SK-N-MC (cell line): ENCODE measurements at regions not wholly inside any gene's neighbourhood (a gene's known extent, or its start where the extent isn't known, plus 50 kb on each side); places are given as distances from the start of the nearest gene placed in this dataset.

Experiments
- DNase-seq: peaks from one replicate; pipeline ENCODE4 v3.0.0-alpha.2; 2011; ENCODE audit warnings: low read depth, low spot score
- H3K27ac ChIP-seq: fragments of 200-600 bp; sonication (generic); 2 replicates; pipeline ENCODE4 v1.5.1; 2016; ENCODE audit warnings: mixed run types
- H3K36me3 ChIP-seq: fragments of 200-600 bp; sonication (generic); 2 replicates; pipeline ENCODE4 v1.6.1; 2017; ENCODE audit warnings: antibody characterized with exemption, low read length, mixed read lengths; ENCODE audit not compliant: insufficient read depth
- H3K4me3 ChIP-seq: fragments of 200-600 bp; sonication (generic); 2 replicates; pipeline ENCODE4 v1.5.1; 2016
- H3K9ac ChIP-seq: fragments of 200-600 bp; sonication (generic); 2 replicates; pipeline ENCODE4 v1.8.0; 2017; ENCODE audit warnings: mixed run types, mixed read lengths; ENCODE audit not compliant: insufficient read length
- H3K9me3 ChIP-seq: fragments of 200-600 bp; sonication (generic); 2 replicates; pipeline ENCODE4 v1.6.1; 2017; ENCODE audit warnings: low read depth, mild to moderate bottlenecking, antibody characterized with exemption, low read length, moderate library complexity, mixed read lengths
- EZH2 ChIP-seq: fragments of 200-600 bp; sonication (generic); IDR thresholded peaks from one replicate; pipeline ENCODE4 v1.6.1; 2017; ENCODE audit warnings: antibody characterized with exemption
- FOXP2 ChIP-seq: optimal IDR thresholded peaks from 2 replicates; pipeline ENCODE3; 2011; ENCODE audit warnings: mild to moderate bottlenecking, moderate library complexity; ENCODE audit not compliant: insufficient read depth; ENCODE audit errors: extremely low read length, control extremely low read depth
- POLR2AphosphoS5 ChIP-seq: IDR thresholded peaks from 2 replicates; pipeline ENCODE4 v1.6.1; 2012; ENCODE audit warnings: mild to moderate bottlenecking, low read depth, low read length, borderline replicate concordance

GRCh38 chr4:15231265-15232091 lies 196.4 kb upstream of the C1QTNF7 start:
- no peak for TF ChIP-seq POLR2AphosphoS5
- TF ChIP-seq FOXP2, result no peak
- no peak for TF ChIP-seq EZH2
- no peak overlapping the region for H3K4me3 ChIP-seq
- H3K9me3 ChIP-seq, result no peaks in the 10 kb centered on the region
- no peak for DNase-seq
- H3K9ac ChIP-seq, result no peak overlapping the region
- no peaks in the 10 kb centered on the region for H3K36me3 ChIP-seq
- no peak overlapping the region for H3K27ac ChIP-seq

- no peak for TF ChIP-seq FOXP2
- no peak for DNase-seq
- Histone ChIP-seq H3K4me3 (no peak overlapping the region), H3K36me3 (no peaks in the 10 kb centered on the region), H3K27ac (no peak overlapping the region), H3K9me3 (no peaks in the 10 kb centered on the region), H3K9ac (no peak overlapping the region)
These were observed 195.2 kb upstream of the C1QTNF7 start for GRCh38 chr4:15232366-15233263.

- DNase-seq, result no peak
- Histone ChIP-seq H3K9ac (no peak overlapping the region), H3K4me3 (no peak overlapping the region), H3K9me3 (no peaks in the 10 kb centered on the region), H3K36me3 (no peaks in the 10 kb centered on the region), H3K27ac (no peak overlapping the region)
- no peak for TF ChIP-seq EZH2
- no peak for TF ChIP-seq POLR2AphosphoS5
- no peak for TF ChIP-seq FOXP2
These were observed 194.6 kb upstream of the C1QTNF7 start for GRCh38 chr4:15233264-15233597.

GRCh38 chr4:15233626-15234025 lies 194.2 kb upstream of the C1QTNF7 start:
- H3K36me3 ChIP-seq, result no peaks in the 10 kb centered on the region
- H3K9me3 ChIP-seq, result no peaks in the 10 kb centered on the region
- no peak for DNase-seq
- TF ChIP-seq FOXP2, result no peak
- TF ChIP-seq POLR2AphosphoS5, result no peak
- no peak for TF ChIP-seq EZH2
- H3K27ac ChIP-seq, result no peak overlapping the region
- H3K9ac ChIP-seq, result no peak overlapping the region
- no peak overlapping the region for H3K4me3 ChIP-seq

GRCh38 chr4:15234116-15234855 lies 193.5 kb upstream of the C1QTNF7 start:
- no peak overlapping the region for H3K9ac ChIP-seq
- no peak overlapping the region for H3K4me3 ChIP-seq
- no peaks in the 10 kb centered on the region for H3K9me3 ChIP-seq
- no peak for TF ChIP-seq POLR2AphosphoS5
- no peak for TF ChIP-seq FOXP2
- no peak for TF ChIP-seq EZH2
- H3K27ac ChIP-seq, result no peak overlapping the region; the same call in 1 of the 2 replicates
- H3K36me3 ChIP-seq, result no peaks in the 10 kb centered on the region
- no peak for DNase-seq

- H3K9ac ChIP-seq, result no peak overlapping the region
- H3K9me3 ChIP-seq, result no peaks in the 10 kb centered on the region
- no peak overlapping the region for H3K4me3 ChIP-seq
- TF ChIP-seq FOXP2, result peak; percentile 63
- peak; percentile 27; the same call in 1 of the 2 replicates for TF ChIP-seq POLR2AphosphoS5
- no peak for TF ChIP-seq EZH2
- H3K27ac ChIP-seq, result no peak overlapping the region; the same call in 1 of the 2 replicates
- peak; percentile 65 for DNase-seq
- no peaks in the 10 kb centered on the region for H3K36me3 ChIP-seq
These were observed 193.0 kb upstream of the C1QTNF7 start for GRCh38 chr4:15234856-15235126.

- no peak overlapping the region for H3K27ac ChIP-seq
These were observed 192.7 kb upstream of the C1QTNF7 start for GRCh38 chr4:15235135-15235534.

GRCh38 chr4:15237648-15238230 lies 190.1 kb upstream of the C1QTNF7 start:
- H3K9me3 ChIP-seq, result no peaks in the 10 kb centered on the region
- no peak overlapping the region for H3K9ac ChIP-seq
- H3K36me3 ChIP-seq, result no peaks in the 10 kb centered on the region
- DNase-seq, result no peak
- TF ChIP-seq EZH2 (no peak), FOXP2 (no peak), POLR2AphosphoS5 (no peak)
- H3K27ac ChIP-seq, result no peak overlapping the region
- H3K4me3 ChIP-seq, result no peak overlapping the region

More at GRCh38 chr4:15235135-15235534, 192.7 kb upstream of the C1QTNF7 start:
- no peak overlapping the region for H3K9ac ChIP-seq
- no peak overlapping the region for H3K4me3 ChIP-seq
- TF ChIP-seq EZH2 (no peak), POLR2AphosphoS5 (no peak), FOXP2 (no peak)
- H3K36me3 ChIP-seq, result no peaks in the 10 kb centered on the region
- DNase-seq, result no peak
- no peaks in the 10 kb centered on the region for H3K9me3 ChIP-seq
